ENCODE measurements at regions not wholly inside any gene's neighbourhood (a gene's known extent, or its start where the extent isn't known, plus 50 kb on each side); places are given as distances from the start of the nearest gene placed in this dataset.
A peak's percentile ranks its signal among the peaks of the same experiment; 100 is the strongest.

GRCh38 chr5:93289942-93290341, 291.1 kb downstream of the NR2F1-AS1 start:
- H3K4me1 ChIP-seq (ENCODE audit: control insufficient read depth, extremely low read depth, insufficient read depth, low read length) = no peaks in the 10 kb centered on the region
- TF ChIP-seq JUN (IDR thresholded peaks at IDR 0.05; ENCODE audit: borderline replicate concordance, insufficient read depth, insufficient read length, low read depth) (no peak), GATA2 (IDR thresholded peaks at IDR 0.05; ENCODE audit: insufficient read depth, insufficient read length, low read depth, low read length) (no peak), CTCF (IDR thresholded peaks at IDR 0.05; ENCODE audit: extremely low read depth in 1 of 2, insufficient read depth in 1 of 2, low read depth in 1 of 2, low read length in 2 of 2) (no peak), POLR2AphosphoS5 (IDR thresholded peaks at IDR 0.05; ENCODE audit: insufficient read depth, low read depth, low read length) (no peak), EZH2 (IDR thresholded peaks at IDR 0.05; ENCODE audit: borderline replicate concordance, low read depth, low read length, severe bottlenecking) (no peak)
- dilution Hi-C loops (cut with MboI; ENCODE audit: extremely low pct_ligation_motif_present, low sequenced_read_pairs) (no loop called here), intact Hi-C loops (cut with micrococcal nuclease) (no loop called here)
- FAIRE-seq (no peak), DNase-seq (ENCODE audit: low read depth, low spot score) (no peak)
- H3K9me3 ChIP-seq (replicated peaks; ENCODE audit: control insufficient read depth, insufficient read depth, low read length) = no peaks in the 10 kb centered on the region
- no peaks in the 10 kb centered on the region for H3K9me1 ChIP-seq (replicated peaks; ENCODE audit: control insufficient read depth, extremely low read depth, insufficient read depth, low read length)
- no peak overlapping the region for H3K9ac ChIP-seq (replicated peaks; ENCODE audit: extremely low read depth, insufficient read depth, low read length)
- no peak overlapping the region for H3K4me2 ChIP-seq (ENCODE audit: insufficient read depth, low read length)
- no peaks in the 10 kb centered on the region for H3K36me3 ChIP-seq (ENCODE audit: control insufficient read depth in 2 of 2, extremely low read depth in 1 of 2, insufficient read depth in 2 of 2, low read length in 2 of 2)
- H3K4me3 ChIP-seq (replicated peaks in 1 of 3; ENCODE audit: insufficient read depth in 1 of 3, low read depth in 1 of 3, low read length in 3 of 3) = no peak overlapping the region
- H3K27me3 ChIP-seq (ENCODE audit: control insufficient read depth in 2 of 2, insufficient read depth in 2 of 2, low read length in 2 of 2) = no peaks in the 10 kb centered on the region
- BruUV-seq (replicated peaks) = no TSS peak
- H4K20me1 ChIP-seq (replicated peaks; ENCODE audit: control insufficient read depth, extremely low read depth, insufficient read depth, low read length) = no peaks in the 10 kb centered on the region
- no peak overlapping the region for H2AFZ ChIP-seq (ENCODE audit: low read depth, low read length)
- ChIA-PET POLR2A (no interaction called here), CTCF (interaction anchor here (1.2 kb wide), 1 partner anchor 11 kb away, joined by 3 read pairs; no protein-coding TSS in a partner anchor)
- H3K79me2 ChIP-seq (ENCODE audit: control insufficient read depth, insufficient read depth, low read length) = no peaks in the 10 kb centered on the region
- H3K27ac ChIP-seq (ENCODE audit: insufficient read depth, low read depth, low read length) = no peak overlapping the region

GRCh38 chr5:93285461-93285860, 295.6 kb downstream of the NR2F1-AS1 start:
- Histone ChIP-seq H2AFZ (ENCODE audit: low read depth, low read length) (peak overlapping the region; percentile 42), H3K9ac (replicated peaks; ENCODE audit: extremely low read depth, insufficient read depth, low read length) (no peak overlapping the region), H3K9me3 (replicated peaks; ENCODE audit: control insufficient read depth, insufficient read depth, low read length) (no peaks in the 10 kb centered on the region), H3K4me3 (replicated peaks in 1 of 3; ENCODE audit: insufficient read depth in 1 of 3, low read depth in 1 of 3, low read length in 3 of 3) (no peak overlapping the region), H4K20me1 (replicated peaks; ENCODE audit: control insufficient read depth, extremely low read depth, insufficient read depth, low read length) (no peaks in the 10 kb centered on the region), H3K9me1 (replicated peaks; ENCODE audit: control insufficient read depth, extremely low read depth, insufficient read depth, low read length) (no peaks in the 10 kb centered on the region), H3K36me3 (ENCODE audit: control insufficient read depth in 2 of 2, extremely low read depth in 1 of 2, insufficient read depth in 2 of 2, low read length in 2 of 2) (no peaks in the 10 kb centered on the region), H3K27me3 (ENCODE audit: control insufficient read depth in 2 of 2, insufficient read depth in 2 of 2, low read length in 2 of 2) (no peaks in the 10 kb centered on the region), H3K79me2 (ENCODE audit: control insufficient read depth, insufficient read depth, low read length) (no peaks in the 10 kb centered on the region), H3K27ac (ENCODE audit: insufficient read depth, low read depth, low read length) (no peak overlapping the region), H3K4me1 (ENCODE audit: control insufficient read depth, extremely low read depth, insufficient read depth, low read length) (no peaks in the 10 kb centered on the region), H3K4me2 (ENCODE audit: insufficient read depth, low read length) (no peak overlapping the region)
- CTCF ChIA-PET = interaction anchor here (0.6 to 1.4 kb wide), 3 partner anchors 11 to 185 kb away, joined by 3 read pairs; no protein-coding TSS in a partner anchor
- dilution Hi-C loops (cut with MboI; ENCODE audit: extremely low pct_ligation_motif_present, low sequenced_read_pairs) (no loop called here), intact Hi-C loops (cut with micrococcal nuclease) (no loop called here)
- TF ChIP-seq MAX (IDR thresholded peaks at IDR 0.05; ENCODE audit: insufficient read depth, insufficient read length) = no peak
- DNase-seq (ENCODE audit: low read depth, low spot score) (no peak), FAIRE-seq (peak; percentile 31)
- POLR2A ChIA-PET = no interaction called here
- no TSS peak for BruUV-seq (replicated peaks)

All from endothelial cell of umbilical vein (primary cell).